Activated naive CD4-positive, alpha-beta T cell (primary cell): ENCODE measurements at regions not wholly inside any gene's neighbourhood (a gene's known extent, or its start where the extent isn't known, plus 50 kb on each side); places are given as distances from the start of the nearest gene placed in this dataset.
"Not testable (repeated sequence)": the region's sequence is repeated elsewhere in the genome, so short reads cannot be mapped to it uniquely, and the experiment has no call there.

Experiments used
- DNase-seq, 4 experiments: peaks; one replicate each; lab custom pipeline; 2025; lab: John Stamatoyannopoulos, UW

DNA sequence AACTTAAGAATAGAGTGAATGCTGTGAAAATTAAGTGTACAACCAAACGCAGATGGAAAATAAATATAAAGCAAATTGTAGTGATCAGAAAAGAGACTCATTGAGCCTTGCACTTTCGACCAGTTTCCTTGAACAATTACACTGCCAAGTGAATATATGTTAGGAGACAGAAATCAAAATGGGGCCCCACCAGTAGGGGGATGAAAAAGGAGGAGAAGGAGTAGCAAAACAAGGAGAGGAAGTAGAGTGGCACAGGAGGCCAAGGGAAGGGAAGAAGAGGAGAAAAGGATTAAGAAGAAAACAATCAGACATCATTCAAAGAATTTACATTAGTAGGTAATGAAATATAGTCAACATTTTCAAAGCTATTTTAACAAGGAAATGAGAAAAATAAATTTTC lies 1770.6 kb downstream of the PLA2G4A start:
- DNase-seq: no peak

DNA sequence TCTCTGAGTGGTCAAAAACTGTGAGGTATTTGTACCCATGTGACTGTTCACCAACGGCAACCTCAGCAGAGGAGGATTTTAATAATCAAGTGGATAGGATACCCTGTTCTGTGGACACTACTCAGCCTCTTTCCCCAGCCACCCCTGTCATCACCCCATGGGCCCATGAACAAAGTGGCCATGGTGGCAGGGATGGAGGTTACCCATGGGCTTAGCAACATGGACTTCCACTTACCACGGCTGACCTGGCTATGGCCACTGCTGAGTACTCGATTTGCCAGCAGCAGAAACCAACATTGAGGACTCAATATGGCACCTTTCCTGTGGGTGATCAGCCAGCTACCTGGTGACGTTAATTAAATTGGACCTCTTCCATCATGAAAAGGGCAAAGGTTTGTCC lies 1782.7 kb downstream of the PLA2G4A start:
- DNase-seq: no peak

DNA sequence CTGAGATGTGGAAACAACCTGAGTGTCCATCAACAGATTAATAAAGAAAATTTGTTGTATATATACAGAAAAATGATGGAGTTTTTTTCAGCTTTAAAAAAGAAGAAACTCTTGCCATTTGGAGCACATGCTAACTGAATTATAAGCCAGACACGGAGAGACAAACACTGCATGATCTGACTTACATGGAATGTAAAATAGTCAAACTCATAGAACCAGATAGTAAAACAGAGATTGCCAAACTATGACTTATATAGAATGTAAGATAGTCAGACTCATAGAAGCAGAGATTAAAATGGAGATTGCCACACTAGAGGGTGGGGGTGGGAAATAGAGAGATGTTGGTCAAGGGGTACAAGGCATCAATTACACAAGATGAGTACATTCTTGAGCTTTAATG lies 1786.6 kb downstream of the PLA2G4A start:
- DNase-seq: no peak

DNA sequence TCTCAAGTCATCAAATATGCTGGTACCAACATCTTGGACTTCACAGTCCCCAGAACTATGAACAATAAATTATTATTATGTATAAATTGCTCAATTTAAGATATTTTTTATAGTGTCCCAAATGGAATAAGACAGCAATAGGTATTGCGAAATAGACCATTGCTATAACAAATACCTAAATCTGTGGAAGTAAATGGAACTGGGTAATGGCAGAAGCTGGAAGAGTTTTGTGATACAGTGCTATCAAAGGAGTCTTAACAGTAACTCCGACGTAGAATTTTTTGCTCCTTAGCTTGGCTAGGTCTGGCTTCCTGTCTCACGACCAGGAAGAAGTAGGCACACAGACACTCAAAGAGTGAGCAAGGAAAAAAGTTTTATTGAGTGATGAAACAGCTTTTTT lies 1791.5 kb downstream of the PLA2G4A start:
- DNase-seq: no peak

DNA sequence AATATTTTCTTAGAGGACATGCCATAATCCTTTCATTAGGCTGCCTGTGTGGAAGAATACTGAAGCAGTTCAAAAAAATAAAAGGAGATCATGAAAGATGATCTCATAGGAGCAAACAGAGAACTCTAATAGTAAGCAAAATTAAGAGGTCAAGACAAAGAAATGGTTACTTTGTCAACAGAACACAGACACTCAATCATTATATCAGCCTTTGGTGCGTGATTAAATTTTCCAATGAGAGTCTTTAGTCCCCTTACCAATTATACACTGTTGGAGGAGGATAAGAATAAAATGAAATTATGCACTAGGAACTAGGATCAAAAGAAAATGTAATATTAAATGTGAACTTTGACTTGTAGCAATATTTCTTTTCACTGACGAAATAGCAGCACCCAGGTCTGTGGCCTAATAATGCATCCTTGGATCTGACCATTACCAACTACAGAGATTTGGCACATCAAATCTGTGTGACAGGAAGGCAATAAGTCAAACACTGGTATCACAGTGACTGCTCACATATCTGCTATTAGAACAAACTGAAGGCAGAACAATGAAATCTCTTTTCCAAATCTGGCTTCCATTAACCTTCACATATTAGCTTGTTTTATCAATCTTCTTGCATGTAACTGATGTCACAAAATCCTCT lies 1812.9 kb downstream of the PLA2G4A start:
- no peak for DNase-seq

DNA sequence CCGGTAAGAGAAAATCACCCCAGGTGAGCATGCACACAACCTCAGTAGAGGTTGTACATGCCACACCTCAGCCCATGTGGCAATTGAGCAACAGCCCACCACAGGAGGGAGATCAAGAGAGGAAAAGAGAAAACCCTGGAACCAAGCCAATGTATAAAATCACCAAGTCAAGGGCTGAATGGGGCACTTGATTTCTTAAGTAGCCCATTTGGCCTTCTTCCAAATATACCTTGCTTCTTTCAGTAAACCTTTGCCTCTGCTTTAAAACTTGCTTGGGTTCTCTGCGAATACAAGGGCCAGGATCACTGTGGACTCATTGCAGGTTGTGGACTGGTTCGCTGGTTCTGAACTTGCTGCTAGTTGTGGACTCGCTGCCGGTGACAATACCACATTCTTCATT lies 1814.0 kb downstream of the PLA2G4A start:
- no peak for DNase-seq

DNA sequence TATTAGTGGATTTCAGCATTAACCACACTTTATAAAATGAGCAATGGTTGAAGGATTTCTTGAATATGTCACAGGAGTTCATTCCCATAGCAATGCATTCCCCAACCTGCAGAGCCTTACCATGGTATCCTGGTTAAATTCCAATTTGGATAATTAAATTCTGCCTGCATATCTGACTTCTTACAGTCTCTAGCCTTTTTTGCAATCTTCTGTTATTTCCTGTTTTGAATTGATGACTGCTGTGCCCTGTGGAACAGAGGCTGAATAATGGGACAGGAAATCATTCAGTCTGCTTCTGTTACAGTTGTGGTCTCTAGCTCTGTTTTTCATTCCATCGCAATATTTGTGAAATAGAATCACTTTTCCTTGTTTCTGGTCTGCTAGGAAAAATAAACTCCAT lies 1823.9 kb downstream of the PLA2G4A start:
- DNase-seq: no peak

DNA sequence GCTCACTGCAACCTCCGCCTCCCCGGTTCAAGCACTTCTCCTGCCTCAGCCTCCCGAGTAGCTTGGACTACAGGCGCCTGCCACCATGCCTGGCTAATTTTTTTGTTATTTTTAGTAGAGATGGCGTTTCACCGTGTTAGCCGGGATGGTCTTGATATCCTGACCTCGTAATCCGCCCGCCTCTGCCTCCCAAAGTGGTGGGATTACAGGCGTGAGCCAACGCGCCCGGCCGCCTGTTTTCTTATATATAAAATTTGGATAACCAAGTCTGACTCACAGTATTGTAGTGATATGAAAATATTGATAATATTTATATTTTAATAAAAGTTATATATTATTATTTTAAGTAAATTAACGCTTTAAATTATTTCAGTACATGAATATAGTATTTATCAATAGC lies 1821.7 kb downstream of the BRINP3 start:
- DNase-seq: not testable (repeated sequence)

DNA sequence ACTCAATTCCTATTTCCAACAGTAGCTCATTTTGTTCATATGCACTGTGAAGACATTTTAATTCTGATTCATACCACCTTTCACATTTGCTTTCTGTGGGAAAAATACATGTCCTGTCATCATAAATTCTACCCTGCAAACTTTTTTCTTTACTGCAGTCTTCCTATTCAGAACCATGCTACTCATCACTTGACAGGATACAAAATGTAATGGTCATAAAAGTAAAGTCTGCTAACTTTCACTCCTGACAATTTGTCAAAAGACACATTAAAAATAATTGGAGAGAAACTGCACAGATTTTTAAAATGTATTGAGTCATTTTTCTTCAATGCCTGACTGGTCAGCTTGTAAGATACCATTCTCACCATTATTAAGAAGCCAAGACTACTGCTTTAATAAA lies 1817.1 kb downstream of the BRINP3 start:
- no peak for DNase-seq

DNA sequence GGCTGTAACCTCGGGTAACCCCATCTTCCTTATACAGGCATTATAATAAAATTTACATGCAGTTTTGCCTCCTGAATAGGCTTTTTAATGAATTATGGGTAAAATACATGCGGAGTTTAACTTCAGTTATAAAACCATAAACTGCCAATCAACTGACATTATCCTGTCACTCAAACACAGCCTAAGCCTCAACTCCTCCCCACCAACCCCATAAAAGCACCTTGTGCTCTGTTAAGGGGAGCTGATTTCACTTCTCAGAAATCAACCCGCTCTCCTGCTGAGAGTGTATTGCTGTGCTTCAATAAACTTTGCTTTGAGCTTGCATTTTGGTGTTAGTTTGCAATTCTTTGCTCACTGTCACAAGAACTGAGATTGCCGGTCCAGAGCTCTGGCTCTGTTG lies 1812.2 kb downstream of the BRINP3 start:
- DNase-seq: no peak

DNA sequence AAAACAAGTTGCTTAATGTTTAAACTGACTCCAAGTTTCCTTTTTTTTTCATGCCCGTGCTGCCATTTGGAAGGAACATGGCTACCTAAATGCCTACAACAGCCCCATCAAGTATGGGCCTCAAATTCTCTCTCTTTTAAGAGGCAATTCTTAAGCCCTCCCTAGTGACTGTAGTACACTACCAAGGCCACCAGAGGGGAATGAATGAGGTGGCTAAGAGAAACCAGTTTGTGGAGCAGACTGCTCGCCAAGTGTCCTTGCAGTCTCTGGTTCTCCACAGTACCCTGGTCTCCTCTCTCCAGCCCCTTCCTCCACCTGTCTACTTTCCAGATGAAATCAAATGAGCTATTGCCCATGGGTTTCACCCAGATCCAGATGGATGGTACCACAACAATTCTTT lies 1809.6 kb downstream of the BRINP3 start:
- no peak for DNase-seq

DNA sequence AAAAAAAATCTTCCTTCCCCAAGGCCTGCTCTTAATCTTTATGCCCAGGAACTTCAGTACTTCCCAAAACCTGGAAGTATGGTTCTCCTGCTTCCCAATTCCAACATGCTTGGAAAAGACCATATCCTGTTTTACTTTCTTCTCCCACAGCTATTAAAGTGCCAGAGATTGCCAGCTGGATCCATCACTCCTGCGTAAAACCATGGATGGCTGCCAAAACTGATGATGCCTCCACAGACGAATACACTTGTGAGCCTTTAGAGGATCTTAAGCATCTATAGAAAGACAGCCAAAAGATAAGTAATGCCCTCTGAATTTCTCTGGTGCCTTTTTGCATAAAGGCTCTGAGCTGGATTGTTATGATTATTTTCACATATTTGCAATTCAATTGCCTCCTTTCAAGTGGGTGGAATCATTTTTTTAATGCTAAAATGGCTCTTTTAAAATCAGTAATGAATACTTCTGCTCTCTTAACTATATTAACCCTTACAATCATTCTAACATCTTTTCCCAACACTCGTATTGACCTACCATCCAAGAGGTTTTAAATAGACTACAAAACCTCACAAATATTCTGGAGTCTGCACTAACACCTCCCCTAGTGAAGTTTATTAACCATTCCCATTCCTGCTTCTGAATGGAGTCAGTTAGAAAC lies 1807.8 kb downstream of the BRINP3 start:
- no peak for DNase-seq

DNA sequence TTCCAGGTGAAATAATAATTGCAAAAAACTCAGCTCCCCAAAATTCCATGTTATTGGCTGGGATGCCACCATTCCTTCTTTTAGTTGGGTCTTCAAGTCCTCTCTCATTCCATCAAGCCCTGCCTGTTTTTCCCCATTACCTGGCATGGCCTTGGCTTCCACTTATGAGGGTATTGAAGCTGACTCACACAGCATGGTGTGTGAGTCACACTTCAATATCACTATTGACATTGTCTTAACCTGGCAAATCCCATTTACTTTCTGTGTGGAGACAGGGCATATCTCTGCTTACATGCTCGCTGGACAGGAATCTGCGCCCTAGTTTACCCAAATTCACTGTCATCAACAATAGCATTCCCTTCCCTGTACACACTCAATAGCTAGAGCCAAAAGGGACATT lies 1806.8 kb downstream of the BRINP3 start:
- no peak for DNase-seq

DNA sequence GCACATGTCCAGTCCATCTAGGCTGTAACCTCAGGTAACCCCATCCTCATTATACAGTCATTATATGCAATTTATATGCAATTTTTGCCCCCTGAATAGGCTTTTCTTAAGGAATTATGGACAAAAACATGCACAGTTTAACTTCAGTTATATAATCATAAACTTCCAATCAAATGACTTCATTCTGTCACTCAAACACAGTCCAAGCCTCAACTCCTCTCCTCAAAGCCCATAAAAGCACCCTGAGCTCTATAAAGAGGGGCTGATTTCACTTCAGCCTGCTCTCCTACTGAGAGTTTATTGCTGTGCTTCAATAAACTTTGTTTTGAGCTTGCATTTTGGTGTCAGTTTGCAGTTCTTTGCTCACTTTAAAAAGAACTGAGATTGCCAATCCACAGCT lies 1805.5 kb downstream of the BRINP3 start:
- no peak for DNase-seq

DNA sequence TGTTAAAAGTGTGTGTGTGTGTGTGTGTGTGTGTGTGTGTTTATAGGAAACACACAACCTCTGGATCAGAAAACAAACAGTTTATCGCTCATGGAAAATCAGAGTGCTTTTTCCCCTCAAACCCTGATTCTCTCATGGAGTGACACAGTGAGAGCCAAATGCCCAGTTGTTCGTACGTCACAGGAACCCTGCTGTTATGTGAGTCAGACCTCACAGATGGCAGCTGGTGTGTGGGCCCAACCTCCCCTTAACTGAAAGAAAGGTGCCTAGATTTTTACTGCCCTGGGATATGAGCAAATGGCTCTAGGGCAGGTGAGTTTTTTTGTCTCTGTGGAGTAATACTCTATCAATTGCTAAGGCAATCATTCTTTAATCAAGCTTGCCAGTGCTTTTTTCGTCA lies 1788.1 kb downstream of the BRINP3 start:
- DNase-seq: no peak

DNA sequence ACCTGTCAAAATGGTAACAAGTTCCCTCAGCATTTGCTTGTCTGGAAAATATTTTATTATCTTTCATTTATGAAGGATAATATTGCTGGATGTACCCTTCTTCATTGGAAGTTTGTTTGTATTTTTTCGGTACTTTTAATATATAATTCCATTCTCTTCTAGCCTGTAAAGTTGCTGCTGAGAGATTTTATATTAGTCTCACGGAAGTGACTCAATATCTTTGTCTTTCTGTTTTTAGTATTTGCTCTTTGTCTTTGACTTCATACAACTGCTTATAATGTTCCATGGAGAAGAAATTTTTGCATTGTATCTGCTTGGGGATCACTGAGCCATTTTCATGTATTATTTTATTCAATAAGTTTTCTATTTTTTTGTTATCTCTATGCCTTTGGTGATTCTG lies 1777.5 kb downstream of the BRINP3 start:
- DNase-seq: no peak

DNA sequence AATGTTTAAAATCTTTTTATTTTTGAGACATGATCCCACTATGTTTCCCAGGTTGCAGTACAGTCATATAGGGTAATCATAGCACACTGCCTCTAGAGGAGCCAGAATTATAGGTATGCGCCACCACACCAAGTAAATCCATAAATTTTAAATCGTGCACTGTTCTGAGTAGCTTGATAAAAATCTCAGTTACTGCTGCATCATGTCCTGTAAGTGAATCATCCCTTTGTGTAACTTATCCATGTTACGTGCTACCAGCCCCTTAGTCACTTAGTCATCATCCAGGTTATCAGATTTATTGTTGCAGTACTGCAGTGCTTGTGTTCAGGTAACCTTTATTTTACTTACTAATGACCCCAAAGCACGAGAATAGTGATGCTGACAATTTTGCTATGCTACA lies 1770.9 kb downstream of the BRINP3 start:
- DNase-seq: no peak

DNA sequence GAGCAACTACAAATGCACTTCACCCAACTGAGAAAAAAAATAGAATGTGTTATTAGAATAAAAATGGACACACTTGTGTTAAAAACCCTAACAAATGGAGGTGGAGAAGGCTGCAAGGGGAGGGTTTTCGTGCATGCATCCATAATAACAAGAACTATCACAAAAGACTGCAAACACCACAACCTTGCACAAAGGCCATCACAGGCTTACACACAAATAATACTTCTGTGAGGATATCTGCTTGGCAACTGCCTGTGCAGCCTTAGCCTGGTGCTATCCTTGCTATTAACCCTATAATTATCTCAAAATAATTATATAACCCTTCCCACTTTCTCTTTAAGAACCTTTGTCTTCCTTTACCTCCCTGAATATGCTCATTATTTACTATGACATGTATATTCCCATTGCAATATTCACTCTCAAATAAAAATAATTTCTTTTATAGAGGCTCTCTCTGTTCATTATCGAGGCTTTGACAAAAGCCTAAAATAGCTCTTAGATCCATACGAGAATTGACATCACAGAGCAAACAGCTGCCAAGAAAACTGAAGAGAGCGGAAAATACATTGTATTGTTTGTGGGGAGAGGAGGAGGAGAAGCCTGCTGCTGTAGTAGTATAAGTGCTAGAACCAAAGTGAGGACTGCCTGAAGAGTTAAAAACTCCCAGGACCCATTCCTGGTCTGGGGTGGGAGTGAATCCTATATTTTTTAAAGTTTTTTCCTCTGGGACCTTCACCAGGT lies 1768.7 kb downstream of the BRINP3 start:
- DNase-seq: no peak

DNA sequence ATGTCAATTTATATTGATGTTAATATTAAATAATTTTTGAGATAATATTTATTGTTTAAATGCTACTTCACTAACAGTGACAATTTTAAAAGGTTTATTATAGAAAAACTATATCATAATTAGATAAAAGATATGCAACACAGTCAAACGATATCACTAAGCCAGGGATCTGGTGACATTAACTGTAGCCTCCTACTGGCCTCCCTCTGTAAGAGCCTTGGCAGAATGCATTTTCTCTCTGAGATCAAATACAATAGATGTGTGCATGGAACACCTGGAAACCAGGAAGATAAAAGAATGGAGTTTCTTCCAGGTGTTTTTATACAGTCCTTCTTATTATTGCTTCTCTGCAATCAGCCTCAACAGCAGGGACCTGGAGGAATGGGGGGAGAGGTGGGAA lies 1762.1 kb downstream of the BRINP3 start:
- no peak for DNase-seq

DNA sequence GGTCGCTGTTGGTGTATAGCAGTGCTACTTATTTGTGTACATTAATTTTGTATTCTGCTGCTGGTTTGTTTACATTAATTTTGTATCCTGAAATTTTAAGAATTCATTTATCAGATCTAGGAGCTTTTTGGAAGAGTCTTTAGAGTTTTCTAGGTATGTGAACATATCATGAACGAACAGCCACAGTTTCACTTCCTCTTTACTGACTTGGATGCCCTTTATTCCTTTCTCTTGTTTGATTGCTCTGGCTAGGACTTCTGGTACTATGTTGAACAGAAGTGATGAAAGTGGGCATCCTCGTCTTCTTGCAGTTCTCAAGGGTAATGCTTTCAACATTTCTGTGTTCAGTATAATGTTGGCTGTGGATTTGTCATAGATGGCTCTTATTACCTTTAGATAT lies 1757.9 kb downstream of the BRINP3 start:
- DNase-seq: no peak

DNA sequence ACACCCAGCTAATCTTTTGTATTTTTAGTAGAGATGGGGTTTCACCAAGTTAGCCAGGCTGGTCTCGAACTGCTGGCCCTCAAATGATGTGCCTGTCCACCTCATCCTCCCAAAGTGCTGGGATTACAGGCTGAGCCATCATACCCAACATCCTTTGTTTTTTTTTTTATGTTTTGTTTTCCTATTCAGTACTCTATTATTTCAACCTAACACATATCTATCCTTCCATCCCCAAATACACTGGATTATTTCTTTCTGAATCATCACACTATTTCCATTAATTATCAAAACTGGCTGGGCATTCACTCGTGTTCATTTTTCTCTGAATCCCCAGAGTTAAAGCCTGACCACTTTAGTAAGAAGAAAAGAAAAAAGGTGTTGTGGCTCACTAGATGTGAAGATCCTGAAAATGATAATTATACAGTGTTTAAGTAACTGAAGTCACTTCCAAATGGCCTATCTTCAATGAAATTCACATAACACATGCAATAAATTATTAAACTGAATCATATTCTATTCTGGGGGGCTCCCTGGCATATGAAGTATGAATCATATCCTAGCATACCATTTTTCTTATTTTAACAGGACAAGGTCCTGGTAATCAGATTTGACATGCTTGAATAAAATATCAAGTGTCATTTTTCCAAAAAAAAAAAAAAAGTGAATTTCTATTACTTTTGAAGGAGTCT lies 1754.2 kb downstream of the BRINP3 start:
- no peak for DNase-seq

DNA sequence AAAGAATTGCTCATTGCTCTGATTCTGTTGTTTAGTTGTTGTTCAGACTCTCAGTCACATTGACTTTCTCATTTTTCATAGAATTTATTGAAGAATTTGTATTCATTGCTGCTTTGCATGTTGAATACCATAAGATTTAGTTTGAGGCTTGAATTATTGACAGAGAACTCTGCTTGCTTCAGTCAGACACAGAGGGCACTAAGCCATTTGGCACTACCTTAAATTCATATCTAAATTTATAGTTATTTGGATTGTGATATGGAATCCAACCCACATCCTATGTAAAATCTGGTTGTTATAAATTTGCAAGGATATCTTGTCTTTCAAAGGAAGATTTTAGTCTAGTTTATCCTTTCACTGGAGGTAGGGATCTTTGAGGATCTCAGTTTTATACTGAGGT lies 1748.6 kb downstream of the BRINP3 start:
- no peak for DNase-seq

DNA sequence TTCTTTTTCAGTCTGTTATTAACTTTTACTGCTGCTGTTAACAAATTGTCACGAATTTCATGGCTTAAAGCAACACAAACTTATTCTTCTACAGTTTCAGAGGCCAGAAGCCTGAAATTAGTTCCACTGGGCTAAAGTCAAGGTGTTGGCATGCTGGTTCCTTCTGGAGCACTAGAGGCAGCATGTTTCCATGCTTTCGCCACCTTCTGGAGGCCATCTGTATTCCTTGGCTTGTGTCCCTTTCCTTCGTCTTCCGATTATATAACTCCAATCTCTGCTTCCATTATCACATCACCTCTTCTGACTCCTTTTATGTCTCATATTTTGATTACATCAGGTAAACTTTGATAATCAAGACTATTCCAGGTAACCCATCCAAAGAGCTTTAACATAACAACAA lies 1742.1 kb downstream of the BRINP3 start:
- DNase-seq: no peak
